ENCODE measurements at regions not wholly inside any gene's neighbourhood (a gene's known extent, or its start where the extent isn't known, plus 50 kb on each side); places are given as distances from the start of the nearest gene placed in this dataset.

DNA sequence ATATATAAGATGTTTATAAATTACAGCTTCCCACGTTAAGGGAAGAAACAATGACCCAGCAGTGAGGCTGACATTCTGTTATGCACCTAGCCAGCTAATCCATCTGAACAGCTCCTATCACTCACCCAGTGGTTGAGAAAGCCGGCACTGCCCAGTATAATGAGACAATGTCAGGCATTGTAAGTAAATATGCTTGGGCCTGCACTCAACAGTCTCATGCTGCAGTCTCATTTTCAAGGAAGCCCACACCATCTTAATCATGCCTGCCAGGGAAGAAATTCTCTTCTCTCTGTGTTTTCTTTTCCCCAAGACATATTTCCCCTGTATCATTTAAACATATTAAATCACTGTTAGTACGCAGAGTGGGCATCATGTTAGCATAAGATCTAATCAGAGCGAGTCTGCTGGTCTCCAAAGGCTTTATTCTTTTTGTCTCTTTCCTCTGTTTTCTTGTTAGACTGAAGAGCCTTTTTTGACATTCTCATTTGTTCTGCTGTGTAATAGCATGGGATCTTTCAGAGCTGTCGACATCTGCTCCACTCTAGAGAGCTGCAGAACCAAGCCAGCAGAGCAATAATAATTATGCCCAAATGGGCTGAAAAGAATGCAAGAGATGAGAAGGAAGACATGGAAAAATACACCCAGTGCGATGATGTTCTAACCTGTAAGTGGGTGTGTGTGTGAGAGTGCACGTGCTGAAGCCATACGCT is 67.6 kb upstream of the SLC22A15 start:
- TF ChIP-seq, protein P1, sequence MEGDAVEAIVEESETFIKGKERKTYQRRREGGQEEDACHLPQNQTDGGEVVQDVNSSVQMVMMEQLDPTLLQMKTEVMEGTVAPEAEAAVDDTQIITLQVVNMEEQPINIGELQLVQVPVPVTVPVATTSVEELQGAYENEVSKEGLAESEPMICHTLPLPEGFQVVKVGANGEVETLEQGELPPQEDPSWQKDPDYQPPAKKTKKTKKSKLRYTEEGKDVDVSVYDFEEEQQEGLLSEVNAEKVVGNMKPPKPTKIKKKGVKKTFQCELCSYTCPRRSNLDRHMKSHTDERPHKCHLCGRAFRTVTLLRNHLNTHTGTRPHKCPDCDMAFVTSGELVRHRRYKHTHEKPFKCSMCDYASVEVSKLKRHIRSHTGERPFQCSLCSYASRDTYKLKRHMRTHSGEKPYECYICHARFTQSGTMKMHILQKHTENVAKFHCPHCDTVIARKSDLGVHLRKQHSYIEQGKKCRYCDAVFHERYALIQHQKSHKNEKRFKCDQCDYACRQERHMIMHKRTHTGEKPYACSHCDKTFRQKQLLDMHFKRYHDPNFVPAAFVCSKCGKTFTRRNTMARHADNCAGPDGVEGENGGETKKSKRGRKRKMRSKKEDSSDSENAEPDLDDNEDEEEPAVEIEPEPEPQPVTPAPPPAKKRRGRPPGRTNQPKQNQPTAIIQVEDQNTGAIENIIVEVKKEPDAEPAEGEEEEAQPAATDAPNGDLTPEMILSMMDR (IDR thresholded peaks at IDR 0.05) = no peak
- no peak for TF ChIP-seq POLR2A (IDR thresholded peaks at IDR 0.05)
